ENCODE measurements at regions not wholly inside any gene's neighbourhood (a gene's known extent, or its start where the extent isn't known, plus 50 kb on each side); places are given as distances from the start of the nearest gene placed in this dataset.

- TF ChIP-seq POLR2AphosphoS5 (IDR thresholded peaks at IDR 0.05; ENCODE audit: low read depth, low read length) = no peak
- no peak for TF ChIP-seq POLR2A (IDR thresholded peaks at IDR 0.05; ENCODE audit: low read depth, low read length)
- TF ChIP-seq TAF1 (IDR thresholded peaks at IDR 0.05; ENCODE audit: borderline replicate concordance, low read depth, low read length) = no peak
Measured at GRCh38 chr4:29037501-29037900, 1682.7 kb upstream of the PCDH7 start.
